ENCODE measurements at regions not wholly inside any gene's neighbourhood (a gene's known extent, or its start where the extent isn't known, plus 50 kb on each side); places are given as distances from the start of the nearest gene placed in this dataset.
A peak's percentile ranks its signal among the peaks of the same experiment; 100 is the strongest.

DNA sequence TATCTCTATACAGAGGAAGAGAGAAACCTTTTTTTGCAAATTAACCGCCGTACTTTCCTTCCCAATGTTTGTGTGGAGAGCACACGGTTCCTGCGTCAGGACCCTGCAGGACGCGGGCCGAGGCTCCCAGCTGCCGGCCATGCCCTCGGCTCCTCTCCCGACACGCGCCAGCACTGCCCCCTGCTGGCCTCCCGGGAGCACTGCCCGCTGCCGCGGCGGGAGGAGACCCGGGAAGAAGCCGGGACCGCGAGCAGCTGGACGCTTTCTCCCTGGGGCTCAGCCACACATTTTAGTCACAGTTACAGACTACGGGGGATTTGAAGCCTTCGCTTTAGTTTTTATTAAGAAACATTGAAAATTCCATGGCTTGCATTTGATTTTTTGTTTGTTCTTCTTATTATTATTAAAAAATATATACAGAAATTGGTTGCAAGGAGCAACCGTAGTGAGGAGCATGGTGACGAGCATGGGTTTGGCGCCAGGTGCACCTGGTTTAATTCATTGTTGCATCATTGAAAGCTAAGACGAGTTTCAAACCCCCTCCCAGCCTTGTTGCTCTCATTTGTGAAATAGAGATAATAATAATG, 401.2 kb downstream of the GALR1 start:
- TF ChIP-seq, protein P1, sequence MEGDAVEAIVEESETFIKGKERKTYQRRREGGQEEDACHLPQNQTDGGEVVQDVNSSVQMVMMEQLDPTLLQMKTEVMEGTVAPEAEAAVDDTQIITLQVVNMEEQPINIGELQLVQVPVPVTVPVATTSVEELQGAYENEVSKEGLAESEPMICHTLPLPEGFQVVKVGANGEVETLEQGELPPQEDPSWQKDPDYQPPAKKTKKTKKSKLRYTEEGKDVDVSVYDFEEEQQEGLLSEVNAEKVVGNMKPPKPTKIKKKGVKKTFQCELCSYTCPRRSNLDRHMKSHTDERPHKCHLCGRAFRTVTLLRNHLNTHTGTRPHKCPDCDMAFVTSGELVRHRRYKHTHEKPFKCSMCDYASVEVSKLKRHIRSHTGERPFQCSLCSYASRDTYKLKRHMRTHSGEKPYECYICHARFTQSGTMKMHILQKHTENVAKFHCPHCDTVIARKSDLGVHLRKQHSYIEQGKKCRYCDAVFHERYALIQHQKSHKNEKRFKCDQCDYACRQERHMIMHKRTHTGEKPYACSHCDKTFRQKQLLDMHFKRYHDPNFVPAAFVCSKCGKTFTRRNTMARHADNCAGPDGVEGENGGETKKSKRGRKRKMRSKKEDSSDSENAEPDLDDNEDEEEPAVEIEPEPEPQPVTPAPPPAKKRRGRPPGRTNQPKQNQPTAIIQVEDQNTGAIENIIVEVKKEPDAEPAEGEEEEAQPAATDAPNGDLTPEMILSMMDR (IDR thresholded peaks at IDR 0.05; ENCODE audit: poor library complexity, severe bottlenecking), result peak; percentile 89
- TF ChIP-seq EP300 (conservative IDR thresholded peaks at IDR 0.05; ENCODE audit: poor library complexity, severe bottlenecking) (no peak), POLR2AphosphoS5 (IDR thresholded peaks at IDR 0.05) (no peak)
